ENCODE measurements at regions not wholly inside any gene's neighbourhood (a gene's known extent, or its start where the extent isn't known, plus 50 kb on each side); places are given as distances from the start of the nearest gene placed in this dataset.
A peak's percentile ranks its signal among the peaks of the same experiment; 100 is the strongest.

GRCh38 chr6:17047889-17048288 lies 54.0 kb upstream of the STMND1 start:
- DNase-seq = no peak
- no peak overlapping the region for H3K27ac ChIP-seq
- intact Hi-C loops (cut with DNase I) = no loop called here
- no peaks in the 10 kb centered on the region for H3K36me3 ChIP-seq
- peaks cover 13% of the 10 kb centered on the region for H3K4me1 ChIP-seq
- H3K27me3 ChIP-seq (ENCODE audit: low read depth) = no peaks in the 10 kb centered on the region
- TF ChIP-seq, protein P1, sequence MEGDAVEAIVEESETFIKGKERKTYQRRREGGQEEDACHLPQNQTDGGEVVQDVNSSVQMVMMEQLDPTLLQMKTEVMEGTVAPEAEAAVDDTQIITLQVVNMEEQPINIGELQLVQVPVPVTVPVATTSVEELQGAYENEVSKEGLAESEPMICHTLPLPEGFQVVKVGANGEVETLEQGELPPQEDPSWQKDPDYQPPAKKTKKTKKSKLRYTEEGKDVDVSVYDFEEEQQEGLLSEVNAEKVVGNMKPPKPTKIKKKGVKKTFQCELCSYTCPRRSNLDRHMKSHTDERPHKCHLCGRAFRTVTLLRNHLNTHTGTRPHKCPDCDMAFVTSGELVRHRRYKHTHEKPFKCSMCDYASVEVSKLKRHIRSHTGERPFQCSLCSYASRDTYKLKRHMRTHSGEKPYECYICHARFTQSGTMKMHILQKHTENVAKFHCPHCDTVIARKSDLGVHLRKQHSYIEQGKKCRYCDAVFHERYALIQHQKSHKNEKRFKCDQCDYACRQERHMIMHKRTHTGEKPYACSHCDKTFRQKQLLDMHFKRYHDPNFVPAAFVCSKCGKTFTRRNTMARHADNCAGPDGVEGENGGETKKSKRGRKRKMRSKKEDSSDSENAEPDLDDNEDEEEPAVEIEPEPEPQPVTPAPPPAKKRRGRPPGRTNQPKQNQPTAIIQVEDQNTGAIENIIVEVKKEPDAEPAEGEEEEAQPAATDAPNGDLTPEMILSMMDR (IDR thresholded peaks at IDR 0.05) = no peak
- ATAC-seq = no peak
- no peak overlapping the region for H3K4me3 ChIP-seq
- H3K9me3 ChIP-seq = no peaks in the 10 kb centered on the region

- ATAC-seq (no peak), DNase-seq (no peak)
- Histone ChIP-seq H3K4me1 (peaks cover 16% of the 10 kb centered on the region), H3K36me3 (no peaks in the 10 kb centered on the region), H3K9me3 (no peaks in the 10 kb centered on the region), H3K4me3 (no peak overlapping the region), H3K27ac (peak overlapping the region; percentile 25), H3K27me3 (ENCODE audit: low read depth) (no peaks in the 10 kb centered on the region)
- intact Hi-C loops (cut with DNase I) = no loop called here
- TF ChIP-seq, protein P1 (IDR thresholded peaks at IDR 0.05) = no peak
These were observed 56.1 kb upstream of the STMND1 start for GRCh38 chr6:17045581-17046322.

GRCh38 chr6:17043148-17043522 lies 58.7 kb upstream of the STMND1 start:
- Histone ChIP-seq H3K27me3 (ENCODE audit: low read depth) (no peaks in the 10 kb centered on the region), H3K36me3 (no peaks in the 10 kb centered on the region), H3K9me3 (no peaks in the 10 kb centered on the region), H3K4me3 (no peak overlapping the region), H3K27ac (no peak overlapping the region), H3K4me1 (peaks cover 16% of the 10 kb centered on the region)
- ATAC-seq (no peak), DNase-seq (no peak)
- TF ChIP-seq, protein P1 (IDR thresholded peaks at IDR 0.05) = no peak
- intact Hi-C loops (cut with DNase I) = no loop called here

GRCh38 chr6:17042422-17043147 lies 59.3 kb upstream of the STMND1 start:
- Histone ChIP-seq H3K4me3 (no peak overlapping the region), H3K27ac (no peak overlapping the region), H3K9me3 (no peaks in the 10 kb centered on the region), H3K4me1 (peaks cover 16% of the 10 kb centered on the region), H3K27me3 (ENCODE audit: low read depth) (no peaks in the 10 kb centered on the region), H3K36me3 (no peaks in the 10 kb centered on the region)
- DNase-seq = no peak
- peak; percentile 65 to 85 for ATAC-seq
- intact Hi-C loops (cut with DNase I) = no loop called here
- TF ChIP-seq, protein P1 (IDR thresholded peaks at IDR 0.05) = no peak

- intact Hi-C loops (cut with DNase I) = no loop called here
- no peak for ATAC-seq
- Histone ChIP-seq H3K4me3 (no peak overlapping the region), H3K27me3 (ENCODE audit: low read depth) (no peaks in the 10 kb centered on the region), H3K9me3 (no peaks in the 10 kb centered on the region), H3K36me3 (no peaks in the 10 kb centered on the region), H3K27ac (no peak overlapping the region), H3K4me1 (peaks cover 6% of the 10 kb centered on the region)
- TF ChIP-seq, protein P1 (IDR thresholded peaks at IDR 0.05) = no peak
- DNase-seq = no peak
These were observed 62.6 kb upstream of the STMND1 start for GRCh38 chr6:17039266-17039665.

Measured in lower lobe of right lung (tissue), 2 donors.